Inflammatory macrophage treated with lipopolysaccharide for 1 hour (primary cell): ENCODE measurements at regions not wholly inside any gene's neighbourhood (a gene's known extent, or its start where the extent isn't known, plus 50 kb on each side); places are given as distances from the start of the nearest gene placed in this dataset.

Experiments used
- DNase-seq, 2 donors: peaks; one replicate each; pipeline ENCODE4 v3.0.0-alpha.2; 2020 to 2022

- no peak for DNase-seq
Observed at GRCh38 chr7:142401951-142402350, 144.1 kb upstream of the PRSS58 start.

DNA sequence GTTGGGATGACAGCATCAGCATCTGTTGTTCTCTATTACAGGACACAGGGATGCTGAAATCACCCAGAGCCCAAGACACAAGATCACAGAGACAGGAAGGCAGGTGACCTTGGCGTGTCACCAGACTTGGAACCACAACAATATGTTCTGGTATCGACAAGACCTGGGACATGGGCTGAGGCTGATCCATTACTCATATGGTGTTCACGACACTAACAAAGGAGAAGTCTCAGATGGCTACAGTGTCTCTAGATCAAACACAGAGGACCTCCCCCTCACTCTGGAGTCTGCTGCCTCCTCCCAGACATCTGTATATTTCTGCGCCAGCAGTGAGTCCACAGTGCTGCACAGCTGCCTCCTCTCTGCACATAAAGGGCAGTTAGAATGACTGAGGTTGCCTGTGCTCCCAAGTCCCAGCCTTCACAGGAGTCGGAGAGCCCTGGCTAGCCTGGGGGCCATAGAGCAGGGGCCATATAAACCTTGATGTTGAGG is 142.2 kb upstream of the PRSS58 start:
- DNase-seq, result no peak

- no peak for DNase-seq
Observed at GRCh38 chr7:142391191-142391992, 133.5 kb upstream of the PRSS58 start.

DNA sequence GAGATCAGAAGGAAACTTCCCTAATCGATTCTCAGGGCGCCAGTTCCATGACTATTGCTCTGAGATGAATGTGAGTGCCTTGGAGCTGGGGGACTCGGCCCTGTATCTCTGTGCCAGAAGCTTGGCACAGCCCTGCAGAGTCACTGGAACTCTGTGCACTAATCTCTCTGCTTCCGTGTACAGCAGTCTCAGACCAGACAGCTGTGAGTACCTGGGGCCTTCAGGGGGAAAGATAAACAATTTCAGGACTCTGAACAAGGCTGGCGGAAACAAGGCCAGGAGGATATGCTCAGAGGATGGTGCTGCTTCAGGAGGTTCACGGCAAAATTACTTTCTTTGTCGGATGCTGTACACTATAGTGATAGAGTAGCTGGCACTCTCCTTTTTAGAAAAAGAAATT is 131.7 kb upstream of the PRSS58 start:
- no peak for DNase-seq

DNA sequence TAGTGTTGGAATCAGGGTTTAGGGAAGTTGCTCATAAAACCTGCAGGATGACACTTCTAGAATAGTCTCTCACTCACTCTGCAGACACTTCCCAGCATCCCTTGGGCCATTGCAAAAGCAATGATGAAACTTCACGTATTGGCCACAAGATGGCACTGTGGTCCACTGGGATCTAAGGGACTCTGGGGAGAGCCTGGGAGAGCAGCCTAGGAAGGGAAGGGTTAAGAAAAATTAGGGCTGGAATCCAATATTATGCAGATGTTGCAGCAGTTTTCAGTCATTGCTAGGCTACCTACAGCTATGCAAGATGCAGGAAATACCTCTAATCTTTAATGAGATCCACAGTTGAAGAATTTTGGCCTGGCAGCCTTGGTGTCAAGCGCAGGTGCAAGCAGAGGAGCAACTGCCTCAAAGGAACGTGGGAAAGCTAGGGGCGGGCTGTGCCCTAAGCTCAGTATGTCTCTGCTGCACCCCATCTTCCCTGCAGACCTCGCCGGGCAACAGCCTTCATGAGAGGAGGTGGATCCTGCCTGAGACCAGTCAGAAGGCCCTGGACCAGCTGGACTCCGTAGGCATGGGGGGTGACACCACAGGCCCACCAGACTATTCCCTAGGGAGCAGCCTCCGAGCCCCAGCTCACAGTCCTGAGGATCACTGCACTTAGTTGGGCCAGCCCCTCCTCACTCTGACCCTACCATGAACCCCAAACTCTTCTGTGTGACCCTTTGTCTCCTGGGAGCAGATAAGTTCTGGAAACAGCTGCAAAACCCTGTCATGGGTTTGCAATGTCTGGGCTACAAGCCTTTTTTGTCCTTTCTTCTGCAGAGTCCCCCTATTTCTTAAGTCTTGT is 127.9 kb upstream of the PRSS58 start:
- DNase-seq, result peak; percentile 57 to 83

DNA sequence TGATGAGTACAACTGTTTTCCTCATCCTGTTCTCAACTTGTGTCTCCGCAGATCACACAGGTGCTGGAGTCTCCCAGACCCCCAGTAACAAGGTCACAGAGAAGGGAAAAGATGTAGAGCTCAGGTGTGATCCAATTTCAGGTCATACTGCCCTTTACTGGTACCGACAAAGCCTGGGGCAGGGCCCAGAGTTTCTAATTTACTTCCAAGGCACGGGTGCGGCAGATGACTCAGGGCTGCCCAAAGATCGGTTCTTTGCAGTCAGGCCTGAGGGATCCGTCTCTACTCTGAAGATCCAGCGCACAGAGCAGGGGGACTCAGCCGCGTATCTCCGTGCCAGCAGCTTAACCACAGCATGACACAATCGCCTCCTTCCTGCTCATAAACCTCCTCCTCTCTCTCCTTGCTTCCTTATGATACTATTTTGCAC is 126.7 kb upstream of the PRSS58 start:
- DNase-seq, result peak; percentile 41 to 44

GRCh38 chr7:142383841-142384492 is 126.1 kb upstream of the PRSS58 start:
- DNase-seq, result peak; percentile 37 to 38

DNA sequence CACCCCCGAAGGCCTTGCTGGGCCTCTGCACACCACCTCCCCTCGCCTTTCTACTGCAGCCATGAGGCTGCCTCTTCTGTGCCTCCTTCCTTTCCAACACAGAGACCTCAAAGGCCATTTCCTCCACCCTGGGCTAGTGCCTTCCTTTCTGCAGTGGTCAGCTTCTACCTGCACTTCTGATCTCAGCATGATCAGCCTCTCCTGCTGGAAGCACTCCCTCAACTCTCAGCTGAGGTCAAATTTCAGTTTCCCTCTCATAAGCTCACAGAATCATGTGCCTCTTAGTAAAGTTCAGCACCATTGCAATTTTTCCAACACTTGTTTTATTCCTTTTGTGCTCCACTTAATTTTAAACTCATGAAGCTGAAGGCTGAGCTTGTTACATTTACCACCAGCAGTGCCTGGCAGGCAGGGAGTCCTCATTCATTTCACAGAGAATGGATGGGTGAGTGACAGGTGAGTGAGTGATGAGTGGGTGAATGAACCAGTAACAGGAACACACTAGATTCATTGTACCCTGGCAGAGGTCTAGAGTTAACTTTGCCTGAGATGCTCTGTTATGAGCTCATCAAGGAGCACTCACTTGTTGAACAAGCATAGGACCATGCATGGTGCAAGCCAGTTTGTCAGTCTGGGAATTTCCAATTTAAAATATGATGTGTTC is 124.0 kb upstream of the PRSS58 start:
- DNase-seq, result peak; percentile 15 to 40

DNA sequence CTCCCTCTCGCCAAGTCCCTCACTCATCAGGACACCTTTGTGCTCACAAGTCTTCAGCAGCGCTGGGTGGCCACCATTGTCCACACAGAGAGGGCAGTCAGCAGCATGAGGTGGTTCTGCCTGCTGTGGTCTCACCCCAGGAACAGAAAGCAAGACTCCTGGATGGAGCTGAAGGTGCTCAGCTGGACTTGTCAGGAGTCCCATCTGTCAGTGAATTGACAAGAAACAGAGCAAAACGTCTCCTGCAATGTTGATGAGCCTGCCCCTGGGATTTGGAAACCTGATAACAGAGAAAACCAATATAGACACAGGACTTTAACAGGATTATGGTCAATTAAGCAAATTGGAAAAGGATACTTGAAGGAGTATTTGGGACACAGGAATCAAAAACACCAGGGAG is 122.2 kb upstream of the PRSS58 start:
- no peak for DNase-seq

GRCh38 chr7:142379201-142379885 is 121.5 kb upstream of the PRSS58 start:
- no peak for DNase-seq

- DNase-seq, result no peak
Observed at GRCh38 chr7:142377567-142377966, 119.7 kb upstream of the PRSS58 start.

GRCh38 chr7:142376356-142376997 is 118.6 kb upstream of the PRSS58 start:
- DNase-seq, result peak; percentile 47 to 56

DNA sequence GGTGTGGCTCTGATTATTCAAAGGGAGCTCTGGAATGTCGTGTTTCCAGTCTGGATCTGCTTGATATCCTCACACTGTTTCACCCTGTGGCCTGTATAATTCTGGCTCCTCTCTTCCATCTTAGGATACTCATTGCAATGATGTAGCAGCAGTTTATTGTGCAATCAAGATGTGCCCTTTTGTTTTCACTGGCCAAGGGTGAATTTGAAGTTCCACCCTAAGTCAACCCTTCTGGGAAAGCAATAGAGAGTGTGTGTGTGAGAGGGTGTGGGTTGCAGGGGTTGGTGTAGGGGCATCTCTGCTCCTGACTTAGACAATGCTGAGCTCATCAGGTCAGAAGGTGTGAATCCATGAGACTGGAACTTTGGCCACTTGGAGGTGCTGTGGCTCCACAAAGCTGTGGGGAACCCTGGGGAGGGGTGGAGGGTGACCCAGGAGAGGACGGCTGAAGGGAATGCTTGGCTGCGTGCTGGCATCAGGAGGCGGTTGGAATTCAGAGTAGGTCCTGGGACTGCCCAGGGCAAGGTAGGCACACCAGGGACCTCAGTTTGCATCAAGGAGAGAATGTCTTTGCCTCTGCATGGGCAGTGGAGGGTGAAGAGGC is 118.0 kb upstream of the PRSS58 start:
- peak; percentile 5 to 8 for DNase-seq

DNA sequence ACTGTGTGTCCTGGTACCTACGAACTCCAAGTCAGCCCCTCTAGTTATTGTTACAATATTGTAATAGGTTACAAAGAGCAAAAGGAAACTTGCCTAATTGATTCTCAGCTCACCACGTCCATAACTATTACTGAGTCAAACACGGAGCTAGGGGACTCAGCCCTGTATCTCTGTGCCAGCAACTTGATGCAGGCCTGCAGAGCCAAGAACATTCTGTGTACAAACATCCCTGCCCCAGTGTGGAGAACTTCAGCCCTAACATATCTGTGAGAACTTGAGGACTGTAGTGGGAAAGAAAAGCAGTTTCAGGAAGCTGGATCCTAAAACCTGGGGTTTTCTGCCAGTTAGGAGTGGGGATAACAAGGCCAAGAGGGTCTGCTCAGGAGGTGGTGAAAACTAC is 114.9 kb upstream of the PRSS58 start:
- DNase-seq, result no peak

- DNase-seq, result no peak
Observed at GRCh38 chr7:142371586-142372377, 113.9 kb upstream of the PRSS58 start.

DNA sequence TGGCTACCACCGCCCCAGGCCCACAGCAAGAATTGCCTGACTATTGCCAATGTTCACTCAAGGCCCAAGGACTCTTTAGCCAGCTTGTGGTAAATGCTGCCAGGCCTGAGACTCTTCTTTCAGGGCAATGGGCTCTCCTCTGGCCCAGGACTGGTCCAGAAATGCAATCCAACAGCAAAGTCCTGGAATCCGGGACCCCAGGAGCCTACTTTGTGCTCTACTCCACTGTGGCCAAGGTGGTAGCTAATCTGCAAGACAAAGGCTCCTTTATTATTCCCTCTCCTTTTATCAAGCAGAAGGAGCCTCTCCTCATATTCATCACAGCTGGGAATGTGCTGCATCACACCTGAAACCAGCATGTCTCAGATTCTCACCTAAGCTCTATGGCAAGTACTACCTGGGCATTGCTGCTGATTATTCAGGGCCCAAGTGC is 107.6 kb upstream of the PRSS58 start:
- DNase-seq, result no peak

DNA sequence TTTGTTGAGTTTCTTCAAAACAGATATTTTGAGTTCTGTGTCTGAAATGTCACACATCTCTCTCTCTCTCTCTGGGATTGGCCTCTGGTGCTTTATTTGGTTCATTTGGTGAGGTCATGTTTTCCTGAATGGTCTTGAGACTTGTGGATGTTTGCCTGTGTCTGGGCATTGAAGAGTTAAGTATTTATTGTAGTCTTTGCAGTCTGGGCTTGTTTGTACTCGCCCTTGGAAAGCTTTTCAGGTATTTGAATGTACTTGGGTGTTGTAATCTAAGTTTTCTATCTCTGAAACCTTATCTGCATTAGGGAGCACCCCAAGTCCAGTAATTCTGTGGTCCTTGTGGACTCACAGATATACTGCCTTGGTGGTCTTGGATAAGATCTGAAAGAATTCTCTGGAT is 106.7 kb upstream of the PRSS58 start:
- DNase-seq, result no peak

- DNase-seq, result no peak
Observed at GRCh38 chr7:142362349-142362748, 104.5 kb upstream of the PRSS58 start.

DNA sequence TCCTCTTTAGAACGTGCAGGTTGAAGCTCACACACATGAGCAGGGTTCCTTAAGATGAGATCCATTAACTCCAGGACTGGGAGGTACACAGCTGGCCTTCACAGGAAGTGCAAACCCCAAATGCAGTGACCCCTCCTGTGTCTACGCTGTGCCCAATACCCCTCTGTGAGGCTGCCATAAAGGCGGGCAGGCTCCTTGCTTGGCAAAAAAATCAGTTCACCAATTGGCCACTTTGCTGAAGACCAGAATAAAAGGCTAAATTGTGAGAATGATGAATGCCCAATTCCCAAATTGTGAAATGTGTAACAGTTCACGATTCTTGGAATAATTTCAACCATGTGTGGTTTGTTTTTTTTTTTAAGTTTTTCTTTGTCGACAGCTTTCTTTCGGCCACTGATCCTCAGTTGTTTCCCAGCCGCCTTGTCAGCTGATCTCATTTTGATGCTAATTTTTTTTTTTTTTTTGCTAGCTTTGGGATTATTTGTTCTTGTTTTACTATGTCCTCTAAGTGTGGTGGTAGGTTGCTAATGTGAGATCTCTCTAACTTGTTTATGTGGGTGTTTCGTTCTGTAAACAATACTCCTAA is 101.9 kb upstream of the PRSS58 start:
- DNase-seq, result no peak
